Ovary (tissue), 3 donors: ENCODE measurements at regions not wholly inside any gene's neighbourhood (a gene's known extent, or its start where the extent isn't known, plus 50 kb on each side); places are given as distances from the start of the nearest gene placed in this dataset.

ENCODE experiments used
- CTCF ChIP-seq, 3 donors: fragments of 450-650 bp in 2 of 3; fragments of 200-600 bp in 1 of 3; IDR thresholded peaks; one replicate each; pipeline versions ENCODE4 v1.5.1 to v1.8.0; 2016 to 2022; ENCODE audit warnings: antibody characterized with exemption in 3 of 3, mild to moderate bottlenecking in 1 of 3
- EP300 ChIP-seq: sonication (generic); formaldehyde crosslinking; IDR thresholded peaks from one replicate; pipeline ENCODE4 v1.6.1; 2017; ENCODE audit warnings: antibody characterized with exemption
- POLR2A ChIP-seq: fragments of 450-650 bp; IDR thresholded peaks from one replicate; pipeline ENCODE4 v1.6.1; 2017; ENCODE audit warnings: antibody characterized with exemption, mild to moderate bottlenecking, moderate library complexity
- donor health status: DM: no; HTN: no; CAD: no.

- TF ChIP-seq EP300: no peak
- no peak for TF ChIP-seq CTCF (IDR thresholded peaks at IDR 0.05)
- no peak for TF ChIP-seq POLR2A
Observed at GRCh38 chr6:165807249-165807960, 144.4 kb upstream of the PDE10A start.
